ENCODE measurements at regions not wholly inside any gene's neighbourhood (a gene's known extent, or its start where the extent isn't known, plus 50 kb on each side); places are given as distances from the start of the nearest gene placed in this dataset.

GRCh38 chr2:228927028-228928010 is 343.8 kb downstream of the PID1 start:
- Histone ChIP-seq H3K27me3 (ENCODE audit: control insufficient read depth in 2 of 2, insufficient read depth in 2 of 2, low read length in 2 of 2) (no peaks in the 10 kb centered on the region), H3K4me1 (ENCODE audit: control insufficient read depth, extremely low read depth, insufficient read depth, low read length) (no peaks in the 10 kb centered on the region), H3K9ac (replicated peaks; ENCODE audit: extremely low read depth, insufficient read depth, low read length) (no peak overlapping the region), H4K20me1 (replicated peaks; ENCODE audit: control insufficient read depth, extremely low read depth, insufficient read depth, low read length) (no peaks in the 10 kb centered on the region), H3K27ac (ENCODE audit: insufficient read depth, low read depth, low read length) (no peak overlapping the region), H3K79me2 (ENCODE audit: control insufficient read depth, insufficient read depth, low read length) (no peaks in the 10 kb centered on the region), H3K9me3 (replicated peaks; ENCODE audit: control insufficient read depth, insufficient read depth, low read length) (peaks cover 4% of the 10 kb centered on the region), H3K4me2 (ENCODE audit: insufficient read depth, low read length) (no peak overlapping the region), H3K36me3 (ENCODE audit: control insufficient read depth in 2 of 2, extremely low read depth in 1 of 2, insufficient read depth in 2 of 2, low read length in 2 of 2) (no peaks in the 10 kb centered on the region), H3K9me1 (replicated peaks; ENCODE audit: control insufficient read depth, extremely low read depth, insufficient read depth, low read length) (no peaks in the 10 kb centered on the region), H3K4me3 (replicated peaks in 1 of 3; ENCODE audit: insufficient read depth in 1 of 3, low read depth in 1 of 3, low read length in 3 of 3) (no peak overlapping the region), H2AFZ (ENCODE audit: low read depth, low read length) (no peak overlapping the region)
- no peak for FAIRE-seq
- no TSS peak for BruUV-seq (replicated peaks)
- ChIA-PET CTCF (no interaction called here), POLR2A (no interaction called here)
- dilution Hi-C loops (cut with MboI; ENCODE audit: extremely low pct_ligation_motif_present, low sequenced_read_pairs) (no loop called here), intact Hi-C loops (cut with micrococcal nuclease) (no loop called here)
- DNase-seq (ENCODE audit: low read depth, low spot score), result no peak
- TF ChIP-seq EZH2 (IDR thresholded peaks at IDR 0.05; ENCODE audit: borderline replicate concordance, low read depth, low read length, severe bottlenecking) (no peak), CTCF (IDR thresholded peaks at IDR 0.05; ENCODE audit: extremely low read depth in 1 of 2, insufficient read depth in 1 of 2, low read depth in 1 of 2, low read length in 2 of 2) (no peak), MYC (IDR thresholded peaks at IDR 0.05; ENCODE audit: low read depth, low read length) (no peak), FOS (IDR thresholded peaks at IDR 0.05; ENCODE audit: borderline replicate concordance, insufficient read depth, low read length) (no peak), JUN (IDR thresholded peaks at IDR 0.05; ENCODE audit: borderline replicate concordance, insufficient read depth, insufficient read length, low read depth) (no peak), MAX (IDR thresholded peaks at IDR 0.05; ENCODE audit: insufficient read depth, insufficient read length) (no peak), POLR2A (IDR thresholded peaks at IDR 0.05; ENCODE audit: low read depth, low read length) (no peak), GATA2 (IDR thresholded peaks at IDR 0.05; ENCODE audit: insufficient read depth, insufficient read length, low read depth, low read length) (no peak), POLR2AphosphoS5 (IDR thresholded peaks at IDR 0.05; ENCODE audit: insufficient read depth, low read depth, low read length) (no peak)

All from endothelial cell of umbilical vein (primary cell).